ENCODE measurements at regions not wholly inside any gene's neighbourhood (a gene's known extent, or its start where the extent isn't known, plus 50 kb on each side); places are given as distances from the start of the nearest gene placed in this dataset.

DNA sequence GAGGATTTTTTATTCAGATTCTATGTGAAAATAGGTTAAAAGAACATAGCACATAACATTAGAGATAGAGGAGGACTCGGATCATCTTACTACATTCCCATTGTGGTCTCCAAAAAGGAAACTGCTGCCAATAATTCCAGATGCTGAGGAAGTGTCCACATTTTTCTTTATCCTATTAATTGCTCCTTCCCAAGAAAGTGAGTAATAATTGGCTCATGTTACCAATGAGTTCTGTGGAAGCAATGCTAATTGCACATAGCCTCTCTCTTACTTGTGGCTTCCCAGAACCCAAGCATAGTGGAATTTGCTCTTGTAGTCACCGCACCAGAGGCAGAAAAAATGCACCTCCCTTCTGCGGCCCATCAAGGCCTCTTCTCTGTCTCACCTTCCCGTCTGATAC, 208.4 kb downstream of the PLOD2 start:
- Histone ChIP-seq H3K27me3 (replicated peaks; ENCODE audit: insufficient read depth, low read depth, low read length, poor library complexity) (no peaks in the 10 kb centered on the region), H3K4me3 (ENCODE audit: low read depth, low read length, poor library complexity, severe bottlenecking) (no peak overlapping the region), H3K27ac (ENCODE audit: low read depth, low read length, poor library complexity, severe bottlenecking) (no peak overlapping the region), H3K9me3 (ENCODE audit: low read depth, low read length, poor library complexity, severe bottlenecking) (no peaks in the 10 kb centered on the region), H3K36me3 (ENCODE audit: insufficient read depth, low read length, poor library complexity, severe bottlenecking) (no peaks in the 10 kb centered on the region), H3K4me1 (ENCODE audit: insufficient read depth, low read length, poor library complexity, severe bottlenecking) (no peaks in the 10 kb centered on the region)
- POLR2A ChIA-PET (ENCODE audit: low non-redundant PET) = no interaction called here
- intact Hi-C loops (cut with micrococcal nuclease; ENCODE audit: unreplicated experiment) = no loop called here
- DNase-seq (ENCODE audit: low spot score) = no peak
- CTCF ChIA-PET = no interaction called here
- no peak for TF ChIP-seq EZH2 (IDR thresholded peaks at IDR 0.05; ENCODE audit: borderline replicate concordance, low read depth, low read length, poor library complexity, severe bottlenecking)
- TF ChIP-seq, protein P1, sequence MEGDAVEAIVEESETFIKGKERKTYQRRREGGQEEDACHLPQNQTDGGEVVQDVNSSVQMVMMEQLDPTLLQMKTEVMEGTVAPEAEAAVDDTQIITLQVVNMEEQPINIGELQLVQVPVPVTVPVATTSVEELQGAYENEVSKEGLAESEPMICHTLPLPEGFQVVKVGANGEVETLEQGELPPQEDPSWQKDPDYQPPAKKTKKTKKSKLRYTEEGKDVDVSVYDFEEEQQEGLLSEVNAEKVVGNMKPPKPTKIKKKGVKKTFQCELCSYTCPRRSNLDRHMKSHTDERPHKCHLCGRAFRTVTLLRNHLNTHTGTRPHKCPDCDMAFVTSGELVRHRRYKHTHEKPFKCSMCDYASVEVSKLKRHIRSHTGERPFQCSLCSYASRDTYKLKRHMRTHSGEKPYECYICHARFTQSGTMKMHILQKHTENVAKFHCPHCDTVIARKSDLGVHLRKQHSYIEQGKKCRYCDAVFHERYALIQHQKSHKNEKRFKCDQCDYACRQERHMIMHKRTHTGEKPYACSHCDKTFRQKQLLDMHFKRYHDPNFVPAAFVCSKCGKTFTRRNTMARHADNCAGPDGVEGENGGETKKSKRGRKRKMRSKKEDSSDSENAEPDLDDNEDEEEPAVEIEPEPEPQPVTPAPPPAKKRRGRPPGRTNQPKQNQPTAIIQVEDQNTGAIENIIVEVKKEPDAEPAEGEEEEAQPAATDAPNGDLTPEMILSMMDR (conservative IDR thresholded peaks at IDR 0.05; ENCODE audit: low read depth, low read length) = no peak
- BruUV-seq (replicated peaks) = no TSS peak

DNA sequence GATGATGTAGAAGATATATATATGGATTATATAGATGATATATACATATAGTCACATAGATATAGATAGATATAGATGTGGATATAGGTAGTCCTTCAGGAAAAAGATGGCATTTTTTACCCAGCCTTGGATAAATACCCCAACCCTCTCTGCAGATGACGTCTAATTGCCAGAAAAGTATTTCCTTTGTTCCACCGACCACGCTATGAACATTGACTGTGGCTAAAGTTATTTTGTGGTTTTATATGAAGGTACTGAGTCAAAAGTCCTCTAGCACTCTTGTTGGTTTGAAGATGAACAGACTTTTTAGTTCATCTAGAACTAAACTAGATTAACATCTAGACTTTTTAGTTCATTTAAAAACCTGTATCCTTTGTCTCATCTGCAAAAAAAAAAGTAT, 207.7 kb downstream of the PLOD2 start:
- no peak overlapping the region for H3K27ac ChIP-seq (ENCODE audit: low read depth, low read length, poor library complexity, severe bottlenecking)
- DNase-seq (ENCODE audit: low spot score) = no peak
- H3K9me3 ChIP-seq (ENCODE audit: low read depth, low read length, poor library complexity, severe bottlenecking) = no peaks in the 10 kb centered on the region
- H3K4me3 ChIP-seq (ENCODE audit: low read depth, low read length, poor library complexity, severe bottlenecking) = no peak overlapping the region
- H3K4me1 ChIP-seq (ENCODE audit: insufficient read depth, low read length, poor library complexity, severe bottlenecking) = no peaks in the 10 kb centered on the region
- ChIA-PET CTCF (no interaction called here), POLR2A (ENCODE audit: low non-redundant PET) (no interaction called here)
- no peaks in the 10 kb centered on the region for H3K36me3 ChIP-seq (ENCODE audit: insufficient read depth, low read length, poor library complexity, severe bottlenecking)
- BruUV-seq (replicated peaks) = no TSS peak
- no peaks in the 10 kb centered on the region for H3K27me3 ChIP-seq (replicated peaks; ENCODE audit: insufficient read depth, low read depth, low read length, poor library complexity)
- TF ChIP-seq, protein P1 (conservative IDR thresholded peaks at IDR 0.05; ENCODE audit: low read depth, low read length) = no peak
- TF ChIP-seq EZH2 (IDR thresholded peaks at IDR 0.05; ENCODE audit: borderline replicate concordance, low read depth, low read length, poor library complexity, severe bottlenecking) = no peak
- intact Hi-C loops (cut with micrococcal nuclease; ENCODE audit: unreplicated experiment) = no loop called here

DNA sequence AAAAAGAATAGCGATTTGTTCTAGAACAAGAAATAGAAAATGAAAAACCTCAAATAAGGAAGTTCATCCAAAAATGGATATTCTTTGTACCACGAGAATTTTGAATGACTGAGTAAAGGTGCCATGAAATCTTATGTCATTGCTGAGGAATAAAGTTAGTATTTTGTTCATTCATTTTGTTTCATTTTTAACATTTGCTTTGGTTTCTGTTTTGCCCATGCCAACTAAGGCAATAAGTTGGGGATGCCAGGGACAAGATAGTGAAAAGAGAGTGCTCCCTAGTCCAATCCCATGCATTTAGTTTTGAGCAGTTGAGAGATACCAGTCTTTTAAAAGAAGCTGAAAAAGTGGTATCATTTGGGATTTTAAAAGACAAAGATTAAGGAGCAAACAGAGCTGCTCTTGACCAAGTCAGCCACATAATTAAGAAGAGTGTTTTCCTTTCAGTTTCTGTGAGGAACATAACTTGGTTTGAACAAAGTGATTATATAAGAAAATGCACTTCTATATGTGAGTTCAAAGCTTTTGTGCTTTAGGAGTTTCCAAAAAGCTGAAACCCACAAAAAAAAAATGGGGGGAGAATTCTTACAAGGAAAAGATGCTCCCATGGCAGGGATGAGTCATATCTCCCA, 201.4 kb downstream of the PLOD2 start:
- no peak for TF ChIP-seq EZH2 (IDR thresholded peaks at IDR 0.05; ENCODE audit: borderline replicate concordance, low read depth, low read length, poor library complexity, severe bottlenecking)
- TF ChIP-seq, protein P1 (conservative IDR thresholded peaks at IDR 0.05; ENCODE audit: low read depth, low read length) = no peak
- Histone ChIP-seq H3K9me3 (ENCODE audit: low read depth, low read length, poor library complexity, severe bottlenecking) (no peaks in the 10 kb centered on the region), H3K27ac (ENCODE audit: low read depth, low read length, poor library complexity, severe bottlenecking) (no peak overlapping the region), H3K4me1 (ENCODE audit: insufficient read depth, low read length, poor library complexity, severe bottlenecking) (no peaks in the 10 kb centered on the region), H3K36me3 (ENCODE audit: insufficient read depth, low read length, poor library complexity, severe bottlenecking) (no peaks in the 10 kb centered on the region), H3K4me3 (ENCODE audit: low read depth, low read length, poor library complexity, severe bottlenecking) (no peak overlapping the region), H3K27me3 (replicated peaks; ENCODE audit: insufficient read depth, low read depth, low read length, poor library complexity) (no peaks in the 10 kb centered on the region)
- POLR2A ChIA-PET (ENCODE audit: low non-redundant PET) = no interaction called here
- intact Hi-C loops (cut with micrococcal nuclease; ENCODE audit: unreplicated experiment) = no loop called here
- CTCF ChIA-PET = no interaction called here
- no peak for DNase-seq (ENCODE audit: low spot score)
- no TSS peak for BruUV-seq (replicated peaks)

Measured in A673 (cell line).